ENCODE measurements at regions not wholly inside any gene's neighbourhood (a gene's known extent, or its start where the extent isn't known, plus 50 kb on each side); places are given as distances from the start of the nearest gene placed in this dataset.

DNA sequence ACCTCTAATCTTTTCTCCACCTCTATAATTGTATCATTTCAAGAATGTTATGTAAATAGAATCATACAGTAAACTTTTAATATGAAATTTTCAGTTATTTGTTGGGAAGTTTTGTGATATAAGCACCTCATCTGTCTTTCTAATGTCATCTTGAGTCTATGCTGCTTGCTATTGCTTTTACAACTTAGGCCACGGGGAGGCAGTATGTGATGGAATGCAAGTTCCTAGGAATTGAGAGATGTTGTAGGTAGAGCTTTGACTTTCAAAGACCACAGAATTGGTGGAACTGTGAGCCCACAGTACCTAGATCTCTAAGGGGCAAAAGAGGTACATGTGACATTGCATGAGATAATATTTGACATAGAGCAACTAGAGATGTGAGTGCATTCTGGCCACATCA, 328.3 kb downstream of the MFSD1 start:
- no peaks in the 10 kb centered on the region for H4K20me1 ChIP-seq (ENCODE audit: insufficient read depth)
- H3K4me3 ChIP-seq (ENCODE audit: low read length) = no peak overlapping the region
- TF ChIP-seq MXI1 (conservative IDR thresholded peaks at IDR 0.05; ENCODE audit: poor library complexity, severe bottlenecking) (no peak), TAF1 (IDR thresholded peaks at IDR 0.05; ENCODE audit: low read depth) (no peak), CTCF (IDR thresholded peaks at IDR 0.05; ENCODE audit: poor library complexity, severe bottlenecking) (peak; percentile 39), SMC3 (conservative IDR thresholded peaks at IDR 0.05; ENCODE audit: poor library complexity) (no peak), EP300 (conservative IDR thresholded peaks at IDR 0.05; ENCODE audit: poor library complexity, severe bottlenecking) (no peak), POLR2AphosphoS5 (IDR thresholded peaks at IDR 0.05) (no peak), EZH2 (IDR thresholded peaks at IDR 0.05; ENCODE audit: borderline replicate concordance, insufficient read depth, low read length, poor library complexity, severe bottlenecking) (no peak), RAD21 (conservative IDR thresholded peaks at IDR 0.05) (peak; percentile 17)
- TF ChIP-seq, protein P1, sequence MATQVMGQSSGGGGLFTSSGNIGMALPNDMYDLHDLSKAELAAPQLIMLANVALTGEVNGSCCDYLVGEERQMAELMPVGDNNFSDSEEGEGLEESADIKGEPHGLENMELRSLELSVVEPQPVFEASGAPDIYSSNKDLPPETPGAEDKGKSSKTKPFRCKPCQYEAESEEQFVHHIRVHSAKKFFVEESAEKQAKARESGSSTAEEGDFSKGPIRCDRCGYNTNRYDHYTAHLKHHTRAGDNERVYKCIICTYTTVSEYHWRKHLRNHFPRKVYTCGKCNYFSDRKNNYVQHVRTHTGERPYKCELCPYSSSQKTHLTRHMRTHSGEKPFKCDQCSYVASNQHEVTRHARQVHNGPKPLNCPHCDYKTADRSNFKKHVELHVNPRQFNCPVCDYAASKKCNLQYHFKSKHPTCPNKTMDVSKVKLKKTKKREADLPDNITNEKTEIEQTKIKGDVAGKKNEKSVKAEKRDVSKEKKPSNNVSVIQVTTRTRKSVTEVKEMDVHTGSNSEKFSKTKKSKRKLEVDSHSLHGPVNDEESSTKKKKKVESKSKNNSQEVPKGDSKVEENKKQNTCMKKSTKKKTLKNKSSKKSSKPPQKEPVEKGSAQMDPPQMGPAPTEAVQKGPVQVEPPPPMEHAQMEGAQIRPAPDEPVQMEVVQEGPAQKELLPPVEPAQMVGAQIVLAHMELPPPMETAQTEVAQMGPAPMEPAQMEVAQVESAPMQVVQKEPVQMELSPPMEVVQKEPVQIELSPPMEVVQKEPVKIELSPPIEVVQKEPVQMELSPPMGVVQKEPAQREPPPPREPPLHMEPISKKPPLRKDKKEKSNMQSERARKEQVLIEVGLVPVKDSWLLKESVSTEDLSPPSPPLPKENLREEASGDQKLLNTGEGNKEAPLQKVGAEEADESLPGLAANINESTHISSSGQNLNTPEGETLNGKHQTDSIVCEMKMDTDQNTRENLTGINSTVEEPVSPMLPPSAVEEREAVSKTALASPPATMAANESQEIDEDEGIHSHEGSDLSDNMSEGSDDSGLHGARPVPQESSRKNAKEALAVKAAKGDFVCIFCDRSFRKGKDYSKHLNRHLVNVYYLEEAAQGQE (IDR thresholded peaks at IDR 0.05; ENCODE audit: borderline replicate concordance) = no peak
- H3F3A ChIP-seq (ENCODE audit: insufficient read depth, low read length, poor library complexity, severe bottlenecking) = no peaks in the 10 kb centered on the region
- H3K4me2 ChIP-seq (ENCODE audit: low read length) = no peak overlapping the region
- H3K79me2 ChIP-seq (replicated peaks; ENCODE audit: insufficient read depth, low read length) = no peaks in the 10 kb centered on the region
- H2AFZ ChIP-seq (ENCODE audit: low read depth, low read length) = no peak overlapping the region
- H3K9ac ChIP-seq (ENCODE audit: low read length) = no peak overlapping the region
- H3K9me3 ChIP-seq (ENCODE audit: low read length) = no peaks in the 10 kb centered on the region
- H3K27me3 ChIP-seq (ENCODE audit: insufficient read depth, low read depth, low read length) = no peaks in the 10 kb centered on the region
- H3K9me2 ChIP-seq (ENCODE audit: insufficient read depth, low read length) = no peaks in the 10 kb centered on the region
- no peaks in the 10 kb centered on the region for H3K36me3 ChIP-seq (ENCODE audit: insufficient read depth, low read length)
- H3K27ac ChIP-seq (ENCODE audit: low read length) = no peak overlapping the region

GRCh38 chr3:159131376-159131775, 329.5 kb downstream of the MFSD1 start:
- H3K4me3 ChIP-seq (ENCODE audit: low read length) = no peak overlapping the region
- H3K27ac ChIP-seq (ENCODE audit: low read length) = no peak overlapping the region
- no peak for TF ChIP-seq EP300 (conservative IDR thresholded peaks at IDR 0.05; ENCODE audit: poor library complexity, severe bottlenecking)
- no peak for TF ChIP-seq CTCF (IDR thresholded peaks at IDR 0.05; ENCODE audit: poor library complexity, severe bottlenecking)
- TF ChIP-seq EZH2 (IDR thresholded peaks at IDR 0.05; ENCODE audit: borderline replicate concordance, insufficient read depth, low read length, poor library complexity, severe bottlenecking) = no peak
- no peak for TF ChIP-seq POLR2AphosphoS5 (IDR thresholded peaks at IDR 0.05)
- TF ChIP-seq SMC3 (conservative IDR thresholded peaks at IDR 0.05; ENCODE audit: poor library complexity) = no peak
- no peak for TF ChIP-seq TAF1 (IDR thresholded peaks at IDR 0.05; ENCODE audit: low read depth)
- TF ChIP-seq RAD21 (conservative IDR thresholded peaks at IDR 0.05) = no peak
- no peak for TF ChIP-seq MXI1 (conservative IDR thresholded peaks at IDR 0.05; ENCODE audit: poor library complexity, severe bottlenecking)
- TF ChIP-seq, protein P1 (IDR thresholded peaks at IDR 0.05; ENCODE audit: borderline replicate concordance) = no peak
- no peaks in the 10 kb centered on the region for H3K9me3 ChIP-seq (ENCODE audit: low read length)
- no peaks in the 10 kb centered on the region for H3K36me3 ChIP-seq (ENCODE audit: insufficient read depth, low read length)
- no peak overlapping the region for H3K9ac ChIP-seq (ENCODE audit: low read length)
- no peaks in the 10 kb centered on the region for H3K79me2 ChIP-seq (replicated peaks; ENCODE audit: insufficient read depth, low read length)
- no peaks in the 10 kb centered on the region for H3K9me2 ChIP-seq (ENCODE audit: insufficient read depth, low read length)
- H3F3A ChIP-seq (ENCODE audit: insufficient read depth, low read length, poor library complexity, severe bottlenecking) = no peaks in the 10 kb centered on the region
- H4K20me1 ChIP-seq (ENCODE audit: insufficient read depth) = no peaks in the 10 kb centered on the region
- no peak overlapping the region for H3K4me2 ChIP-seq (ENCODE audit: low read length)
- H3K27me3 ChIP-seq (ENCODE audit: insufficient read depth, low read depth, low read length) = no peaks in the 10 kb centered on the region
- no peak overlapping the region for H2AFZ ChIP-seq (ENCODE audit: low read depth, low read length)

All from neural cell (in vitro differentiated cells).